SK-N-MC (cell line): ENCODE measurements at regions not wholly inside any gene's neighbourhood (a gene's known extent, or its start where the extent isn't known, plus 50 kb on each side); places are given as distances from the start of the nearest gene placed in this dataset.

ENCODE experiments used
- EZH2 ChIP-seq: fragments of 200-600 bp; sonication (generic); IDR thresholded peaks from one replicate; pipeline ENCODE4 v1.6.1; 2017; ENCODE audit warnings: antibody characterized with exemption
- POLR2AphosphoS5 ChIP-seq: IDR thresholded peaks from 2 replicates; pipeline ENCODE4 v1.6.1; 2012; ENCODE audit warnings: mild to moderate bottlenecking, low read depth, low read length, borderline replicate concordance

DNA sequence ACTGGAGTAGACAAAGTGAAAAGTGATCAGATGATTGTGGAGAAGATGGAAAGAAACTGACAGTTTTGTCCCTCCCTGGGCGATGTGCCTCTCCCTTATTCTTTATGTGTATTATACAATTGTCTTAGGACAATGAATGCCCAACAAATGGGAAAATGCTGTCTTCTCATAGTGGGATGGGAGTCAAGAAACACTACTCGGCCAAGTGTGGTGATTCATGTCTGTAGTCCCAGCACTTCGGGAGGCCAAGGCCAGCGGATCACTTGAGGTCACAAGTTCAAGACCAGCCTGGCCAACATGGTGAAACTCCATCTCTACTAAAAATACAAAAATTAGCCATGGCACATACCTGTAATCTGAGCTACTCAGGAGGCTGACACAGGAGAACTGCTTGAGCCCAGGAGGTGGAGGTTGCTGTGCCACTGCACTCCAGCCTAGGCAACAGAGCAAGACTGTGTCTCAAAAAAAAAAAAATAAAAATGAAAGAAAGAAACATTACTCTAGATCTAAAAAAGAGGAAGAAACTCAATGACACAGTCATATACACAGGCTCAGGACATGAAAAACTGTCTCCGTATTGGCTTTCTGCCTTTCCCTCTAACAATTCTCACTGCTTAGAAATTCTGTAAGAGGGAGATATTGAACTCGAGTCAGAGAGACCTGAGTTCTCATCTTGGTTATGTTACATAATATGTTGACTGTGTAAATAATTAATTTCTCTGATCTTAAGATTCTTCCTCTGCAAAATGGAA is 67.9 kb upstream of the TARS1 start:
- TF ChIP-seq POLR2AphosphoS5 (no peak), EZH2 (no peak)
